ENCODE measurements at regions not wholly inside any gene's neighbourhood (a gene's known extent, or its start where the extent isn't known, plus 50 kb on each side); places are given as distances from the start of the nearest gene placed in this dataset.
"Not testable (repeated sequence)": the region's sequence is repeated elsewhere in the genome, so short reads cannot be mapped to it uniquely, and the experiment has no call there.

GRCh38 chr2:16240402-16240801, 300.1 kb downstream of the MYCN start:
- DNase-seq (ENCODE audit: low read depth) = no peak

- DNase-seq (ENCODE audit: low read depth) = no peak
These were observed 299.0 kb downstream of the MYCN start for GRCh38 chr2:16239296-16239850.

DNA sequence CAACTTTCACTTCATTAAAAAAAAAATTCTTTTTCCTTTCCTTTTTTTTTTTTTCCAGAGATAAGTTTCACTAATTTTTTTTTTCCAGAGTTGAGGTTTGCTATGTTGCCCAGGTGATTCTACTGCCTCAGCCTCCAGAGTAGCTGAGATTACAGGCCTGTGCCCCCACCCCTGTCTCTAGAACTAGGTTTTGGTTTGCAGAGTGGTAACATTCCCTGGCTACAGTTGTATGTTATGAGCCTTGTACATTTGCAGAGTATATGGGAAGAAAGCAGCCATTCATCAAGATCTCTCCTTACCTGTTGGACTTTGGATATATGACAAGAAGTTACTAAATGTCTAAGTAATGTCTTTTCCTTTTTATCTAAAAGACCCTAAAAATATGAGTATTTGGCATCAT, 298.4 kb downstream of the MYCN start:
- no peak for DNase-seq (ENCODE audit: low read depth)

- no peak for DNase-seq (ENCODE audit: low read depth)
These were observed 297.8 kb downstream of the MYCN start for GRCh38 chr2:16238001-16238761.

DNA sequence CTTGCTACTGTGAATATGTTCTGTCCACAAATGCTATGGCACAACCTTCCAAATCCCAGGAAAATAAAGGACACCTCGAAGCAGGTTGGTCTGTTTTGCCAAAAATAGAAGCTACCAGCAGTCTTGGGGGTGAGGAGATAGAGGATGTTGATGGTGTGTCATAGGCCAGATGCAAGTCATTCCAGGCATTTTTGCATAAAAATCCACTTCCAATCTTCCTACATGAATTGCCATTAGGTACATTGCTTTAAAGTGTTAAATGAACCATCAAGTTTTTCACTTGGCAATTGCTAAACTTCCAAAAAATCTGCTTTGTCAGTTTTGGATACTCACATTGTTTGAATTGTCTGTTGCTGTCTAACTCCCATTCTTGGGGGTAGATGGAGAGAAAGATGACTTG, 295.4 kb downstream of the MYCN start:
- no peak for DNase-seq (ENCODE audit: low read depth)

DNA sequence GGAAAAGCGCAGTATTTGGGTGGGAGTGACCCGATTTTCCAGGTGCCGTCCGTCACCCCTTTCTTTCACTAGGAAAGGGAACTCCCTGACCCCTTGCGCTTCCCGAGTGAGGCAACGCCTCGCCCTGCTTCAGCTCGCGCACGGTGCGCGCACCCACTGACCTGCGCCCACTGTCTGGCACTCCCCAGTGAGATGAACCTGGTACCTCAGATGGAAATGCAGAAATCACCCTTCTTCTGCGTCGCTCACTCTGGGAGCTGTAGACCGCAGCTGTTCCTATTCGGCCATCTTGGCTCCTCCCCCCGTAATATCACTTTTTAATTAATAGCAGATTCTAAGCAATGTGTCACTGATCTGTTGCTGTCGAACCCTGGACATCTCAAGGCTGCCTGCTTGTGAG, 294.9 kb downstream of the MYCN start:
- not testable (repeated sequence) for DNase-seq (ENCODE audit: low read depth)

DNA sequence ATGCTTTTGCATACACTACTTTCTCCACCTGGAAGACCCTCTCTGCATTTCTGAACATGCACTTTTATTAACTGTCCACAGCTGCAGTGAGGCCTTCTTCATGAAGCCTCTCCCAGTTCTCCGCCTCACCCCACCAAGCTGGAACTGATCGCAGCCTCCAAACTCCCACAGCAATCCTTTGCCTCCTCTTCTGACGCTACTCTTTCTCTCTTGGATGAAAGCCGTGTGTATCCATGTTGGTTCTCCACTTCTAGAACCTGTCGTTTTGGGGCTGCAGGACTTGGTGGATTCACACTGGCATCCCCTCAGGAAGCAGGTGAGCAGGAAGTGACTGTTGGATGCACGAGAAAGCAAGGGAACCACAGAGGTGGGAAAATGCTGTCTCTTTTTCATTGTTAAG, 288.6 kb downstream of the MYCN start:
- DNase-seq (ENCODE audit: low read depth) = no peak

GRCh38 chr2:16228471-16228870, 288.1 kb downstream of the MYCN start:
- no peak for DNase-seq (ENCODE audit: low read depth)

DNA sequence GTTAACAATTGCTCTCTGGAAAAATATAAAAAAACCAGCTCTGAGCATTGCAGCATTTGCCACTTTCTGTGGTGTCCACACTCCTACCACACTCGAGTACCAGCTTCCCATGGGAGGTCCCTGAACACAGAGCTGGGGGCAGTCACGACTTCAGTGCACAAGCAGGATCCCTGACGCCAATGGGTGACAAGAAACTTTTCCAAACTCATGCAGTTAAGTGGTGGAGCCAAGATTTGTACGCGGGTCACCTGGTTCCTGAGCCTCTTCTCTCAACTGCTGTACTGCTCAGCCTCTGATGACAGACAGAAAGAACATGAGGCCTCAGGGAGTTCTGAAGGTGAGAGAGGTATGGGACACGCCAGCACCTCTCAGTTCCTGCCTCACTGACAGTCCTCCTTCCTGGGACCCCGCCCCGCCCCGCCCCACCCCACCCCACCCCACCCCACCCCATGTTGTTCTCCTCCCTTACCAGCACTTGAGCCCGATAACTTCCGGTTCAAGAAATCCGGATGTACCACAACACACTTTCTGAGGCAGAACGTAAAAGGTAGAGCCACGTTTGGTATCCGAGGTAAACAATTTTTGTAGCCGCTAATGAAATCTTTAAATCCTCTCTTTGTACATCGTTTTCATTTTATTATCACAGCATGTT, 287.6 kb downstream of the MYCN start:
- no peak for DNase-seq (ENCODE audit: low read depth)

- no peak for DNase-seq (ENCODE audit: low read depth)
These were observed 286.8 kb downstream of the MYCN start for GRCh38 chr2:16226943-16227664.

DNA sequence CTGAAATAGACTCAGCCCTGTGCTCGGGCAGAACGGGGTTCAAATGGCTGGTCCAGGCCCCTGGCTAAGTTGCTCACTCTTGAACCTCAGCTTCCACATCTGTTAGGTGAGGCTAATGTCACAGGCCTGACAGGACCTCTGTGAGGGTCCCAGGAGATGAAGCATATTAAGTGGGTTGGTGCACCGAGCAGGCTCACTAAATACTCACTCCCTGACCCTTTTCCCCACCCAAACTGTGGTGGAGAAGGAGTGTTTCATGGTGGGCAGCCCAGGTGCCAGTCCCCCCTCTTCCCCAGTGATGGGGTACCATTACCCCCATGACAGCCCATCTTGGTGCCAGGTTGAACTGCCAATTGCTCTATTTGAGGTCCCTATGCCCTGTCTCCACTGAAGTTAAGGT, 286.0 kb downstream of the MYCN start:
- no peak for DNase-seq (ENCODE audit: low read depth)

GRCh38 chr2:16225545-16225944, 285.2 kb downstream of the MYCN start:
- no peak for DNase-seq (ENCODE audit: low read depth)

- DNase-seq (ENCODE audit: low read depth) = no peak
These were observed 284.7 kb downstream of the MYCN start for GRCh38 chr2:16225071-16225470.

GRCh38 chr2:16224298-16225045, 284.1 kb downstream of the MYCN start:
- DNase-seq (ENCODE audit: low read depth) = no peak

DNA sequence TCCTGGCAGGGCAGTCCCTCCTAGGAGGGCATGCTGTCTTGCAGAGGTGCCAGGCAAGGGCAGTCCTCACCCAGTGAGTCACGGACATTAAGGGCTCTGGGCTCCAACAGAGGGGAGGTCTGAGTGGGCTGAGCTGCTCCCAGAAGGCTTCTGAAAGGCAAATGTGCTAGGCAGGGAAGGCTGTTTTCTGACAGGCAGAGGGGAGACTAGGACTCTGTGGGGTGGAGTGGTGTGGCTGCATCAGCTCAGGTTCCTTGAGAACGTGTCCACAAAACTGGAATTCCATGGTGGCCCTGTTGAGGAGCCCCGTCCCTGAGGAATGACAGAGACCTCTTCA, 283.5 kb downstream of the MYCN start:
- DNase-seq (ENCODE audit: low read depth) = no peak

DNA sequence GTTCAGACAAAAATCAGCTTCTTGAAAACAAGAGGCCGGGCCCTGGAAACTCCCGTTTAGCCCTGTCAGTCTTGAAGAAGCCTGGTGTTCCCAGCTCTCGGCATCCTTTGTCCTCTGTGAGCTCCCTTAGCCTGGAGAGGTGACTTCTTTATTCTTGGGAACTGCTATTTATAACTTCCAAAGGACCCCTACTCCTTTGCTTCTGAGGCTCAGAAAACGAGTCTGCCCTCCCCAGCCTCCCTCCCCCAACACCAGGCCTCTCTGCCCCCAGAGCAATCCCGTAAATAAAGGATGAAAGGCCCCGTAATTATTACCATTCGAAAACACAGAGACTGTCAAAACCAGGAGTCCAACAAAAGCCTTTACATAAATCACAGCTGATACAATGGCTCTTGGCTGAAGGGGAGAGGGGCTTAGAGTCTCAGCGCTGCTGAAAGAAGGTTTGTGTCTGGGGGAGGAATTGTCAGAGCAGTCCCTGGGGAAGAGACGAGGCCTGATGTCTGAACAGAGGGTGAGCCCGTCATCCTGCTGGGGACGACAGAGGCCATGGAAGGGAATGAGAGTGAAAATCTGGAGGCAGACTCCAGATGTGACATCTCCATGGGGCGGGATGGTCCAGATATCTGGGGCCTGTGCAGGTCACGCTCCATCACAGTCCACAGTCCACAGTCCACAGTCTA, 283.0 kb downstream of the MYCN start:
- no peak for DNase-seq (ENCODE audit: low read depth)

GRCh38 chr2:16222326-16222725, 282.0 kb downstream of the MYCN start:
- DNase-seq (ENCODE audit: low read depth) = no peak

DNA sequence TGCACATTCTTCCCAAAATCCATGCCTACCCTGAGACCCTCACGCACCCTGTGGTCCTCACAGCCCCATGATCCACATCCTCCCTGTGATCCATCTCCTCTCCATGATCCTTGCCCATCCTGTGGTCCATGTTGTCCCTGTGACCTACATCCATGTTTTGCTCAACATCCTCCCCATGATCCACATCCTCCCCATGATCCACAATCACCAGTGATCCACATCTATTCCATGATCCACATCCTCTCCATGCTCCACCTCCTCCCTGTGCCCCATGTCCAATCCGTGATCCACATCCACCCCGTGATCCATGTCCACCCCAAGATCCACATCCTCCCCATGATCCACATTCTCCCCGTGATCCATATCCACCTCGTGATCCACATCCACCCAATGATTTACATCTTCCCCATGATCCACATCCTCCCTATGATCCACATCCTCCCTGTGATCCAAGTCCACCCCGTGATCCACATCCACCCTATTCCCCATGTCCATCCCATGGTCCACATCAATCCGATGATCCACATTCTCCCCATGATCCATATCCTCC, 281.2 kb downstream of the MYCN start:
- no peak for DNase-seq (ENCODE audit: low read depth)

DNA sequence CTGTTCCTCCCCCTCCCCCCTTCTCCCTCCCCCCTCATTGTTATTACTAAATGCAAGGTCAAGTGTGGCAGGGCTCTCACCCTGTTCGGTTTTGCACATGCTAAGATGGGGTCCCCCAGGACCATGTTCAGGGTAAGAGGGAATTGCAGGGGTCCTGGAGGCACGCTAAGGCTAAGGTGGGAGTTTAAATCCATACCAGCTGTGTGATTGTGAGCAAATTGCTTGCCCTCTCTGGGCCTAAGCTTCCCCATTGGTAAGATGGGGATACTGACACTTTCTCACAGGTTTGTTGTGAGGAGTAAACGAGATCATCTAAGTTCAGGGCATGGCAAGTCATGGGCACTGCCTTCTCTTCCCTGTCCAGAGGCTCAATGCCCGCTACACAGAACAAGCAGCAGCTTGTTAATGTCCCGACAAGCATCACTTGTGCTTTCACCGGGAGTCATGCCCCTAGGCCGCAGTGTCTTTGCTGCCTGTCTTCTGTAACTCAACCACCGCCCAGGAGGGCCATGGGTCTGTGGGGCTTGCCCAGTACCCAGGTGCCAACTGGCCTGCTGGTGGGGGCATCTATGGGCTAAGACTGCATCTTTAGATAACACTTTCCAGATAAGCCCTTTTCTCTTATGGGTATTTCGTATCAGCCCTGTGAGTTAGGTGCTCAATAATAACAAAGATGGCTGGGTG, 279.1 kb downstream of the MYCN start:
- no peak for DNase-seq (ENCODE audit: low read depth)

DNA sequence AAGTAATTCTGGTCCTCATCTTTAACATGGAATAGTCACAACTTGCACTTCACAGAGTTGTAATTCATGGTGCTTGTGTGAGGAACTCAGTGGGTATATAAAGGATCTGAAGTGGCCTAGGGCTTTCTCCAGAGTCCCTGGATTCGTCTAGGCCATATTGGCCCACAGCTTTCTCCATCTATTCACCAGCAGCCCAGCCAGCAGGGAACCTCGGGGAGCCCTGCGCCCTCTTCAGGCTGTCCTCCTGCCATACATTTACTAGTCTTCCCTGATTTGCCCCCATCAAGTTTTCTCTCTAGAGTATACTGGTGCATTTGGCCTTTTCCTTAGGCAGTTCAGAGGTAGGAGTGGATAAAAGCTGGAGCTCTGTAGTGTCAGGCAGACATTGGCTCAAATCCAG, 278.3 kb downstream of the MYCN start:
- no peak for DNase-seq (ENCODE audit: low read depth)

GRCh38 chr2:16218161-16218560, 277.8 kb downstream of the MYCN start:
- no peak for DNase-seq (ENCODE audit: low read depth)

All from amniotic epithelial cell (primary cell).